Caco-2 (cell line): ENCODE measurements at regions not wholly inside any gene's neighbourhood (a gene's known extent, or its start where the extent isn't known, plus 50 kb on each side); places are given as distances from the start of the nearest gene placed in this dataset.

Source experiments
- BruUV-seq: library from RNA; stranded (reverse); fragments of 400-500 nt; replicated peaks from 2 replicates; lab custom pipeline; 2021; lab: Mats Ljungman, UMichigan
- CTCF ChIA-PET: fragments of 300-600 bp; sonication (Branson Sonifier 250); formaldehyde crosslinking; loops from one replicate; lab custom pipeline; 2022; ENCODE audit warnings: antibody characterized with exemption; lab: Charles Lee
- POLR2A ChIA-PET: fragments of 300-600 bp; sonication (Branson Sonifier 250); formaldehyde crosslinking; loops from one replicate; lab custom pipeline; 2022; ENCODE audit warnings: antibody characterized with exemption; lab: Charles Lee
- DNase-seq, 2 experiments: peaks; one replicate each; pipeline versions ENCODE4 v3.0.0 to v3.0.0-alpha.2; 2020 to 2022
- H3K27me3 ChIP-seq: replicated peaks from 2 replicates; pipeline ENCODE4 v1.6.0; 2011; ENCODE audit warnings: low read length; ENCODE audit not compliant: control insufficient read depth, insufficient read depth
- H3K36me3 ChIP-seq: 2 replicates; pipeline ENCODE4 v1.5.1; 2011; ENCODE audit warnings: low read length; ENCODE audit not compliant: control insufficient read depth, insufficient read depth
- H3K4me1 ChIP-seq: fragments of 250-450 bp; sonication (Bioruptor Pico); 2 replicates; pipeline ENCODE4 v1.5.1; 2020; ENCODE audit warnings: mild to moderate bottlenecking
- H3K4me3 ChIP-seq: 2 replicates; pipeline ENCODE4 v1.5.1; 2011; ENCODE audit warnings: low read depth, mild to moderate bottlenecking, control low read depth, low read length
- H3K9me3 ChIP-seq: fragments of 250-450 bp; sonication (Bioruptor Pico); 2 replicates; pipeline ENCODE4 v1.5.1; 2020; ENCODE audit warnings: mild to moderate bottlenecking, moderate library complexity
- H3K27ac Mint-ChIP-seq: one replicate; pipeline ENCODE4 v1.8.0; 2022; ENCODE audit warnings: mixed read lengths; ENCODE audit not compliant: unreplicated experiment
- H3K27me3 Mint-ChIP-seq: one replicate; pipeline ENCODE4 v1.8.0; 2022; ENCODE audit warnings: mixed read lengths; ENCODE audit not compliant: insufficient read depth, unreplicated experiment
- H3K36me3 Mint-ChIP-seq: one replicate; pipeline ENCODE4 v1.8.0; 2022; ENCODE audit warnings: mild to moderate bottlenecking, mixed read lengths; ENCODE audit not compliant: insufficient read depth, unreplicated experiment
- H3K4me1 Mint-ChIP-seq: one replicate; pipeline ENCODE4 v1.8.0; 2022; ENCODE audit warnings: low read depth, mixed read lengths; ENCODE audit not compliant: unreplicated experiment
- H3K4me3 Mint-ChIP-seq: one replicate; pipeline ENCODE4 v1.8.0; 2022; ENCODE audit warnings: mild to moderate bottlenecking, moderate library complexity, mixed read lengths; ENCODE audit not compliant: unreplicated experiment
- H3K9me3 Mint-ChIP-seq: one replicate; pipeline ENCODE4 v1.8.0; 2022; ENCODE audit warnings: mixed read lengths; ENCODE audit not compliant: unreplicated experiment
- intact Hi-C: fragments of 100-400 bp; cut with micrococcal nuclease; formaldehyde crosslinking; loops from one replicate; pipeline ENCODE4 v1.10.0; 2022; ENCODE audit not compliant: unreplicated experiment
- TF ChIP-seq, protein P1 (sequence below), 2 experiments: fragments of 200-600 bp in 1 of 2; IDR thresholded peaks; 1 replicate in 1 of 2; 2 replicates in 1 of 2; pipeline versions ENCODE4 v1.5.1 to v1.8.0; 2011 to 2022; ENCODE audit warnings: antibody characterized with exemption in 1 of 2, control low read depth in 1 of 2, inconsistent platforms in 1 of 2, low read depth in 1 of 2, low read length in 1 of 2, mild to moderate bottlenecking in 1 of 2, moderate library complexity in 1 of 2; ENCODE audit not compliant: insufficient read depth in 1 of 2, severe bottlenecking in 1 of 2, unreplicated experiment in 1 of 2

GRCh38 chr11:130720232-130721022 is 195.9 kb downstream of the SNX19 start:
- Mint-ChIP-seq H3K27me3 (peaks cover 24% of the 10 kb centered on the region), H3K36me3 (no peaks in the 10 kb centered on the region), H3K4me3 (no peak overlapping the region), H3K9me3 (no peaks in the 10 kb centered on the region), H3K4me1 (no peaks in the 10 kb centered on the region), H3K27ac (no peak overlapping the region)
- intact Hi-C loops, result no loop called here
- H3K9me3 ChIP-seq, result no peaks in the 10 kb centered on the region
- no peaks in the 10 kb centered on the region for H3K36me3 ChIP-seq
- peaks cover 1% of the 10 kb centered on the region for H3K27me3 ChIP-seq
- TF ChIP-seq, protein P1, sequence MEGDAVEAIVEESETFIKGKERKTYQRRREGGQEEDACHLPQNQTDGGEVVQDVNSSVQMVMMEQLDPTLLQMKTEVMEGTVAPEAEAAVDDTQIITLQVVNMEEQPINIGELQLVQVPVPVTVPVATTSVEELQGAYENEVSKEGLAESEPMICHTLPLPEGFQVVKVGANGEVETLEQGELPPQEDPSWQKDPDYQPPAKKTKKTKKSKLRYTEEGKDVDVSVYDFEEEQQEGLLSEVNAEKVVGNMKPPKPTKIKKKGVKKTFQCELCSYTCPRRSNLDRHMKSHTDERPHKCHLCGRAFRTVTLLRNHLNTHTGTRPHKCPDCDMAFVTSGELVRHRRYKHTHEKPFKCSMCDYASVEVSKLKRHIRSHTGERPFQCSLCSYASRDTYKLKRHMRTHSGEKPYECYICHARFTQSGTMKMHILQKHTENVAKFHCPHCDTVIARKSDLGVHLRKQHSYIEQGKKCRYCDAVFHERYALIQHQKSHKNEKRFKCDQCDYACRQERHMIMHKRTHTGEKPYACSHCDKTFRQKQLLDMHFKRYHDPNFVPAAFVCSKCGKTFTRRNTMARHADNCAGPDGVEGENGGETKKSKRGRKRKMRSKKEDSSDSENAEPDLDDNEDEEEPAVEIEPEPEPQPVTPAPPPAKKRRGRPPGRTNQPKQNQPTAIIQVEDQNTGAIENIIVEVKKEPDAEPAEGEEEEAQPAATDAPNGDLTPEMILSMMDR (IDR thresholded peaks at IDR 0.05; ENCODE audit: insufficient read depth in 1 of 2, low read depth in 1 of 2, low read length in 1 of 2, severe bottlenecking in 1 of 2, unreplicated experiment in 1 of 2), result no peak
- ChIA-PET CTCF (no interaction called here), POLR2A (no interaction called here)
- no peak overlapping the region for H3K4me3 ChIP-seq
- no TSS peak for BruUV-seq
- no peaks in the 10 kb centered on the region for H3K4me1 ChIP-seq
- DNase-seq, result no peak

GRCh38 chr11:130721023-130721681 is 195.1 kb downstream of the SNX19 start:
- no peaks in the 10 kb centered on the region for H3K36me3 Mint-ChIP-seq
- Histone ChIP-seq H3K27me3 (peaks cover 1% of the 10 kb centered on the region; the same call in 1 of the 2 replicates), H3K4me1 (no peaks in the 10 kb centered on the region), H3K36me3 (no peaks in the 10 kb centered on the region), H3K9me3 (no peaks in the 10 kb centered on the region), H3K4me3 (no peak overlapping the region)
- CTCF ChIA-PET, result interaction anchor here (0.6 kb wide), 1 partner anchor 147 kb away, joined by 4 read pairs; no protein-coding TSS in a partner anchor
- DNase-seq, result no peak
- H3K4me3 Mint-ChIP-seq, result no peak overlapping the region
- peaks cover 26% of the 10 kb centered on the region for H3K27me3 Mint-ChIP-seq
- POLR2A ChIA-PET, result no interaction called here
- no peak overlapping the region for H3K27ac Mint-ChIP-seq
- no TSS peak for BruUV-seq
- no peaks in the 10 kb centered on the region for H3K9me3 Mint-ChIP-seq
- H3K4me1 Mint-ChIP-seq, result no peaks in the 10 kb centered on the region
- TF ChIP-seq, protein P1 (IDR thresholded peaks at IDR 0.05; ENCODE audit: insufficient read depth in 1 of 2, low read depth in 1 of 2, low read length in 1 of 2, severe bottlenecking in 1 of 2, unreplicated experiment in 1 of 2), result no peak
- intact Hi-C loops, result no loop called here

GRCh38 chr11:130721736-130722135 is 194.5 kb downstream of the SNX19 start:
- Mint-ChIP-seq H3K36me3 (no peaks in the 10 kb centered on the region), H3K4me3 (no peak overlapping the region), H3K27ac (no peak overlapping the region), H3K9me3 (no peaks in the 10 kb centered on the region), H3K27me3 (peaks cover 22% of the 10 kb centered on the region), H3K4me1 (no peaks in the 10 kb centered on the region)
- TF ChIP-seq, protein P1 (IDR thresholded peaks at IDR 0.05; ENCODE audit: insufficient read depth in 1 of 2, low read depth in 1 of 2, low read length in 1 of 2, severe bottlenecking in 1 of 2, unreplicated experiment in 1 of 2), result no peak
- Histone ChIP-seq H3K4me3 (no peak overlapping the region), H3K4me1 (no peaks in the 10 kb centered on the region), H3K36me3 (no peaks in the 10 kb centered on the region), H3K9me3 (no peaks in the 10 kb centered on the region), H3K27me3 (peaks cover 1% of the 10 kb centered on the region; the same call in 1 of the 2 replicates)
- no TSS peak for BruUV-seq
- POLR2A ChIA-PET, result no interaction called here
- DNase-seq, result no peak
- CTCF ChIA-PET, result interaction anchor here (0.6 kb wide), 1 partner anchor 147 kb away, joined by 4 read pairs; no protein-coding TSS in a partner anchor
- intact Hi-C loops, result no loop called here
